KOPT-K1 (cell line): ENCODE measurements at regions not wholly inside any gene's neighbourhood (a gene's known extent, or its start where the extent isn't known, plus 50 kb on each side); places are given as distances from the start of the nearest gene placed in this dataset.

ENCODE experiments used
- H3K27ac ChIP-seq: fragments of 200-600 bp; sonication (generic); 2 replicates; pipeline ENCODE4 v1.5.1; 2016; ENCODE audit warnings: antibody characterized with exemption, mild to moderate bottlenecking, low read depth, low read length; ENCODE audit not compliant: poor library complexity, severe bottlenecking
- H3K36me3 ChIP-seq: fragments of 200-600 bp; sonication (generic); 2 replicates; pipeline ENCODE4 v1.5.1; 2017; ENCODE audit warnings: antibody characterized with exemption, mild to moderate bottlenecking, low read length, moderate library complexity; ENCODE audit not compliant: insufficient read depth
- H3K9me3 ChIP-seq: fragments of 200-600 bp; sonication (generic); 2 replicates; pipeline ENCODE4 v1.5.1; 2017; ENCODE audit warnings: antibody characterized with exemption, low read length, mild to moderate bottlenecking; ENCODE audit not compliant: insufficient read depth, poor library complexity, severe bottlenecking

DNA sequence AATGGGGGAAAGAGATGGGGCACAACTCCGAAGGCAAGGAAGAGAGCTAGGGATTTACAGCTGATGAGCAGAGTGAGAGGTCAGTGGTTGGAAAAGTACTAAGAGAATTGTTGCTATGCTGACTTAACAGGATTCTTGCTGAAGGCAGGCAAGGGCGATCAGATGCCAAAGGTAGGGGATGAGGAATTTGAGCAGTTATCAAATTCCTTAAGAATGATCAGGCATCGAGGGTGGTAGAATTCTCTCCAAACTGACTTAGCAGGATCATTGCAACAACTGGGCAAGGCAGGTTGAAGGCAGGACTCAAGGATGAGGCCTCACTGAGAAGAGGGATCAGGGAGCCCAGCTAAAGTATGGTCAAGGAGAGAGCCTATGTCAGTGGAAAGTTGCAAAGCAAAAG is 171.0 kb downstream of the HSD17B3 start:
- Histone ChIP-seq H3K36me3 (no peaks in the 10 kb centered on the region), H3K27ac (no peak overlapping the region), H3K9me3 (no peaks in the 10 kb centered on the region)

DNA sequence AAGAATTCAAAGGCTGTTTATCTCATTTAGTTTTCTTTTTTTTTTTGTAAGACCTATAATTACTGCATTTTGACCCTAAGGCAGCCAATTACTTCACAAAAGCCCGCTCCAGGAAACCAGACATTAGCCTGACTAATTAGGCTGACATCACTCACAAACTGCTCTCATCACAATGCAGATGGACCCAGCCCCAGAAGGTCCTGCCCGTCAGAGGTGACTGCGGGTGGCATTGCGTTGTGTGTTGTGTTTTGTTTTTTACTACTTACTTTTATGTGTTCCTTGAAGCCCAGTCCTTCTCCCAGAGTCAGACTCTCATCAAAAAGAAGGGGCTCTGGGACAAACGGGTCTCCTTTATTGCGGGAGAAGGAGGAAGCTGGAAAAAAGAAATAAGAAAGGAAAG is 172.2 kb downstream of the HSD17B3 start:
- Histone ChIP-seq H3K36me3 (no peaks in the 10 kb centered on the region), H3K27ac (no peak overlapping the region), H3K9me3 (no peaks in the 10 kb centered on the region)

DNA sequence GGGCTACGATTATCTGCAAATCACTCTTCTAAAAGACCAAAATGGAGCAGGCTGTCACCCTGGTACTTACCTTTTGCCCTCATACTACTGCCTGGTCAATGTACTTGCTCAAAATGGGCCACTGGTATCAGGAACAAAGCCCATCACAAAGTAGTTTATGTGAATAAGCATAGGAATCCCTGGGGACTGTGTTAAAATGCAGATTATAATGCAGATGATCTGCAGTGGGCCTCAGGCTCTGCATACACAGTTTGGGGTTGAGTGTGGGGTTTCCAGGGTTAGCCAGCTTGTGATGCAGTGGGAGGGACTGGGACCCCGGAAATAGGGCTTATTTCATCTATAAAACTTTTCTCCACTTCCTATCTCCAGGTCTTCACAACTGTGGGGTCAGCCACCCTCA is 173.1 kb downstream of the HSD17B3 start:
- Histone ChIP-seq H3K9me3 (no peaks in the 10 kb centered on the region), H3K27ac (no peak overlapping the region), H3K36me3 (no peaks in the 10 kb centered on the region)

DNA sequence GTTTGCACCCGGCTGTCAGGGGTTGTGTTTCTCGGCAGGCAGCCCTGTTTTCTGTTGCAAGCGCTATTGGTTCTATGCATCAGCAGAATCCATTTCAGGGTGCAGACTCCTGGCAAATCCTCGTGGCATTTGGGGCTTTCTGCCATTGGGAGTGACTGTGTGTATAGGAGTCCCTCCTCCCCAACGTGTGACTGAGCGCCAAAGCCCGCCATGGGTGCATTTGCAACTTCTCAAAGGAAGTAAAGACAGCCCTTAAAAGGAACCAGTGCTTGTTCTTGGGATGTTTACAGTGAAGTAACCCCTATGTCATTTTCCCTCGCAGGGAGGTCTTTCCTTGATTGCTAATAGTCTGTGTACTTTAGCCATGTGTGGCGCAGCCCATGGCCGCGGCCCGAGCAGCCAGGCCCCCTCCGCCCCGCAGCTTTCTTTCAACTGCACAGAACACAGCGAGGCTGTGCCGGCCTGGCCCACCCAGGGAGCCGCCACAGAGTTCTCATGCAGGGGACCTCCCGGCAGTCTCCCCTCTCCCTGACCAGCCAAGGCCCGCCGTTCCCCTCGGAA is 175.6 kb downstream of the HSD17B3 start:
- no peaks in the 10 kb centered on the region for H3K9me3 ChIP-seq
- H3K27ac ChIP-seq: no peak overlapping the region
- no peaks in the 10 kb centered on the region for H3K36me3 ChIP-seq

DNA sequence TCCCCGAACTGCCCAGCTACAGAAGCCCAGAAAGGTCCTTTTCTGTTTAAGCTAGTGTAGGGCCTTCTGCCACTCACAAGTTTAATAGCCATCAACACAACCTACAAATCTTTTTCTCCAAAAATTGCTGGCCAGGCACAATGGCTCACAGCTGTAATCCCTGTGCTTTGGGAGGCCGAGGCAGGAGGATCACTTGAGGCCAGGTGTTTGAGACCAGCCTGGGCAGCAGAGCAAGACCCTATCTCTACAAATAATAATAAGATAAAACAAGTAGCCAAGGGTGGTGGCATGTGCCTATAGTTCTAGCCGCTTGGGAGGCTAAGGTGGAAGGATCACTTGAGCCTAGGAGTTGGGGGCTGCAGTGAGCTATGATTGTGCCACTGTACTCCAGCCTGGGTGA is 176.4 kb downstream of the HSD17B3 start:
- no peak overlapping the region for H3K27ac ChIP-seq
- H3K36me3 ChIP-seq: no peaks in the 10 kb centered on the region
- no peaks in the 10 kb centered on the region for H3K9me3 ChIP-seq

DNA sequence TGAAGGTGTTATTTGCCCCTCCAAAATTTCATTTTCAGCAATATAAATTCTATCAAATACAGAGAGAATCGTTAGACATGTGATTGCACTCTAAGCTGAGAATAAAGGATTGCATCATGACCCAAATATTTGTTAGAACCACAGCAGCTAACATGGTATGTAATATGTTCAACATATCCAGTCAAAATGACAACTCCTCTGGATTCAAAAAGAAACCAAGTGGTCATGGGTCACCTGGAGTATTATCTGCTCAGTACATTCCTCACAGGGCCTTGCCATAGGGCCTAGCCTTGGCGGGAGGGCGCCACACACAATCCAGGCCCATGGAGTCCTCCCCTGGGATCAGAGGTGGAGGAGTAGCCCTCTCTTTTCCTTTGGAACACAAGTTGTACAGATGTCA is 179.2 kb downstream of the HSD17B3 start:
- no peaks in the 10 kb centered on the region for H3K36me3 ChIP-seq
- no peak overlapping the region for H3K27ac ChIP-seq
- peaks cover 7% of the 10 kb centered on the region for H3K9me3 ChIP-seq

DNA sequence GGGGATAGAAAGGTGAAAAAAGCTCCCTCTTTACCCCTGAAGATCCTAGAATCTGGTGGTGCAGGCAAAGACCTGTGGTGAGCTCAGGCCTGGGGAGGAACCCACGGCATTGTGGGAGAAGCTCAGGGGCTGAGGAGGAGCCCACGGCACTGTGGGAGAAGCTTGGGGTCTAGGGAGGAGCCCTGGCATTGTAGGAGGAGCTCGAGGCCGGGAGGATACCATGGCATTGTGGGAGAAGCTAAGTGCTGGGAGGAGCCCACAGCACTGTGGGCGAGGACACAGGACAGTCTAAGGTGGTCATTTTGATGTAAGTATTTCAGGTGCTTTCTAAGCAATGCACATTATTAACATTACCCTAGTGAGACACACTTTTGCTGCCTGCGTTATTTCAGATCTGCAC is 179.7 kb downstream of the HSD17B3 start:
- Histone ChIP-seq H3K27ac (no peak overlapping the region), H3K9me3 (peaks cover 7% of the 10 kb centered on the region), H3K36me3 (no peaks in the 10 kb centered on the region)

DNA sequence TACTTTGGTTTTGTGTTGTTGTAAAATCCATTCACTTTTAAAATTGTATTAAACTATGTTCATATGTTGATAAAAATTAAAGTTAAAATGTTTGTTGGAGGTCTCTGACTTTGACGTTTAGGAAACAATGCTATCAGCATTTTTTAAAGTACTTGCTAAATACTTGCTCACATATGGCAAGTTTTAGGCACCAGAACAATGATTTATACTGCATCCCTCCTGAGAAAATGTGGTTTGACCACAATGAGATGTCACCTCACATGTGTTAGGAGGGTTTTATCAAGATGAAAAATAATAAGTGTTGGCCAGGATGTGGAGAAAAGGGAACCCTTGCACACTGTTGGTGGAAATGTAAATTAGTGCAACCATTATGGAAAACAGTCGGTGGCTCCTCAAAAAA is 180.8 kb downstream of the HSD17B3 start:
- Histone ChIP-seq H3K36me3 (no peaks in the 10 kb centered on the region), H3K9me3 (peaks cover 7% of the 10 kb centered on the region), H3K27ac (no peak overlapping the region)

DNA sequence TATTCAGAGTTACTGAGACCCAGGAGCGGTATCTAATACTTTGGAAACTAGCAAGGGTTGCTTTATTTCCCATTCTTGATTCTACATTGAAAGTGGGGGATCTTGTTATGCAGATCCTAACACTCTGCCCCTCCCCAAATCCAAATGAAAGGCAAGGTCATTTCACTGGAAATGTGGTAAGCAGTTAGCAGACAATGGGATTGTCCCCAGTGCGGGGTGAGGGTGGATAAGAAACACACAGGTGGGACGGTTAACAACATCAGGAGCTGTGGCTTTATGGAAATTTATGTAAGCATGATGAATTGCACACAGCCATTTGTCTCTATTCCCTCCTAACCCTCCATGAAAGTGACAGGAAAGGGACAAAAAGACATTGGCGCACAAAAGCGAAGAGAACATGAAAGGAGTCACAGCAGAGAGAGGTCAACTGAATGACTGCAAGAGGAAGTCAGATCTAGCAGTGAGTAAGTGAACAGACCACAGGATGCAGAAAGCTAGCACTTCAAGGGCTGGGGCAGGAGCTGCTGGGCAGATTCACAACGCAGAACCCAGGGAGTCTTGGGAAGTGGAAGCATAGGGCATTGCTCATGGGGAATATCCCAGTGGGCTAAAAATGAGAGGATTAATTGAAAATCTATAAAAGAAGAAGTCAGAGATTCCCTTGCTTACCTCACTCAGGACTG is 184.4 kb downstream of the HSD17B3 start:
- Histone ChIP-seq H3K27ac (no peak overlapping the region), H3K36me3 (no peaks in the 10 kb centered on the region), H3K9me3 (peaks cover 7% of the 10 kb centered on the region)

DNA sequence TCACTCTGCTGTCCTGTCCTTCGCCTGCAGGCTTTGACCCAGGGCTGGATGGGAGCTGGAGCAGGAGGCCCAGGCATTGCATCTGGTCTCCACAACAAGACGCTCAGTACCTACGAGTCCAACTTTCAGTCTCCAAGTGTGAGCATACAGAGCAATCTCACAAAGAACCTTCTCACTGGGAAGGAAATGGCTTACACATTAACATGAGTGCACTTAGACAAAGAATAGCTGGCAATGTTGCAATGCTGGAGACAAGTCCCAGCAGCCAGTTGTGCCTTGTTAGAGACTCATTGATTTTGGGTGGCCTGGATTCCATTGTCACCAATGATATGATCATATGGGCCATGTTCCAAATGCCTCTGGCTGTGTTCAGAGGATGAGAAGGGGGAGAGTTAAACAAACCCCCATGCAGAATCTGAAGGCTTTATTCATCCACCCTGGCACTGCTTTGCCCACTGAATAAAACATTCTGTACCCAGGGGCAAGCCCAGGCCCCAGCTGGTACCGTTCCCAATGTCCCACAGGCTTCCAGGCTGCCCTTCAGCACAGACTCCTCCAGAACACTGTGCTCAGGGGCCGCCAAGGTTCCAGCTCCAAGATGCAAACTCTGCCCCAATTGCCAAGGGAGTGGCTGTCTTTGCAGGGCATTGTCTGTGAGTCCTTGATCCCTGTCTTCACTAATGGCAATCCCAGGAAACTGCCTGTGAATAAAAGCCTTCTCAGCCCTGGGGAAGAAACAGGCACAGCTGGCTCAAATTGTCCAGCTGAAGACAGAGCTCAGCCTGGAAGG is 185.5 kb downstream of the HSD17B3 start:
- H3K9me3 ChIP-seq: peaks cover 7% of the 10 kb centered on the region
- no peaks in the 10 kb centered on the region for H3K36me3 ChIP-seq
- H3K27ac ChIP-seq: no peak overlapping the region

DNA sequence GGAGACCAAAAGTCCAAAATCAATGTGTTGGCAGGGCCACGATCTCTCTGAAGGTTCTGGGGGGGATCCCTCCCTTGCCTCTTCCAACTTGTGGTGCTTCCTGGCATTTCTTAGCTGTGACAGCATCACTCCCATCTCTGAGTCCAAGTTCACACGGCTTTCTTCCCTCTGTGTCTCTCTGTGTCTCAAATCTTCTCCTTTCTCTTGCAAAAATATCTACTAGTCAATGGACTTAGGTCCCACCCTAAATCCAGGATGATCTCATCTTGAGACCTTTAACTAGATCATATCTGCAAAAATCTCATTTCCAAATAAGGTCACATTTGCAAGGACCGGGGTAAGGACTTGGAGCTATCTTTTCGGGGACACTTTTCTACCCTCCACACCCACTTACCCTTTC is 186.1 kb downstream of the HSD17B3 start:
- Histone ChIP-seq H3K36me3 (no peaks in the 10 kb centered on the region), H3K27ac (no peak overlapping the region), H3K9me3 (peaks cover 7% of the 10 kb centered on the region)

DNA sequence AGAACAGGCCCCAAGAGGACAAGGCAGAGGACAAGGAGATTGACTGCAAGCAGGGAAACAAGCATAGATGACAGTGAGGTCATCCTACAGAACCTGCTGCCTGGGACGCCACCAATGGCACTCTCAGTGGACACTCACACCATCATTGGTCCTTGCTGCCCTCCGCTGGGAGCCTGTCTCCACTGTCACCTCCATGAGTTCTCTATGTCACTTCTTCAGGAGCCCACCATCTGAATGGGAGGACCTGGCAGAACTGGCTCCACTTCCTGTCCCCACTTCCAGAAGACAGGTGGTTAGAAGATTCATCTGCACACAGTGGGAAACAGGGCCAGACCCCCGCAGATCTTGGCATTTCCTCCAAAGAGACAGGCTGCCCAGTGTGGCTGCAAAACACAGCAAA is 188.9 kb downstream of the HSD17B3 start:
- Histone ChIP-seq H3K27ac (no peak overlapping the region), H3K36me3 (no peaks in the 10 kb centered on the region), H3K9me3 (no peaks in the 10 kb centered on the region)

DNA sequence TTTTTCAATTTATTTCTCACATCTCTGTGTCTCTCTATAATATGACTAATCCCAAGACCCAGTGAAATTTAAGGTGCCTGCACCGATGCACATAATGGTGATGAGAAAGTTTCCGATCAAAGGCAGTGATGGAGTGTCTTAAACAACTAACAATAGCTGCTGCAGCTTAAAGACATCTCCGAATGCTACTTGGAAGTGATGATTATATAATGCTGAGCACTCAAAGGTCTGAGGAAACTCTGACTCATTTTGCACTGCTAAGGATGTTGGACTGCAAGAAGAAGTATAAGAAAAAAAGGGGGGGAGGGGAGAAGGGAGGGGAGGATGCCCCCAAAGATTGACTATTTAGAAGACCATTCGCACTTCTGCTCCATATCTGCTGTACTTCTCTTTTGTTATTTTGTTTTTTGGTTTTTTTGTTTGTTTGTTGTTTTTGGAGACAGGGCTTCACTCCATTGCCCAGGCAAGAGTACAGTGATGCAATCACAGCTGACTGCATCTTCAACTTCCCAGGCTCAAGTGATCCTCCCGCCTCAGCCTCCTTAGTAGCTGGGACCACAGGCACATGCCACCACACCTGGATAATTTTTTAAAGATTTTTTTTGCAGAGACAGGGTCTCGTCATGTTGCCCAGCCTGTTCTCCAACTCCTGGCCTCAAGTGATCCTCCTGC is 192.2 kb downstream of the HSD17B3 start:
- no peak overlapping the region for H3K27ac ChIP-seq

DNA sequence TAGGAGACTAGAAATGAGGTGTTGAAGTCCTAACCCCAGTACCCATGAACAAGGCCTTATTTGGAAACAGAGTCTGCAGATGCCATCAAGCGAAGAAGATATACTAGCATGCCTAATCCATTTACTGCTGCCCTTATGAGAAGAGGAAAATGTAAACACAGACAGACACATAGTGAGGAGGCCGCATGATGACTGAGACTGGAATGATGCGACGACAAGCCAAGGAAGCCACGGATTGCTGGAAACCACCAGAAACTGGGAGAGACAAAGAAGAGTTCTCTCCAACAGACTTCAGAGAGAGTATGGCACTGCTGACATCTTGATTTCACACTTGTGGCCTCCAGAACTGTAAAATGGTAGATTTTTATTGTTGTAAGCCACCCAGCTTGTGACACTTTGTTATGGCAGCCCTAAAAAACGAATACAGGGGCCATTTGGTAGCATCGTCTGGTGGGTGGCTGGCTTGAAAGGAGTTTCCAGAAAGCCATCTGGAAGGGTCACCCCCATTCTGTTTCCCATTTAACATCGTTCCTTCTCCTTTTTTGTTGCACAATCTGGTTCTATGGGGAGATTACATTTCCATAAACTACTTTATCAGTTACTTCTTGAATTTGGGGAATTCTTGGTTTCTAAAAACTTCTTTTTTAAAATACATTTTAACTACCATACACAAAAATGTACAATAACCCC is 193.1 kb downstream of the HSD17B3 start:
- peaks cover 10% of the 10 kb centered on the region for H3K9me3 ChIP-seq
- no peak overlapping the region for H3K27ac ChIP-seq
- H3K36me3 ChIP-seq: no peaks in the 10 kb centered on the region

More for the DNA sequence above, 192.2 kb downstream of the HSD17B3 start:
- Histone ChIP-seq H3K36me3 (no peaks in the 10 kb centered on the region), H3K9me3 (peaks cover 10% of the 10 kb centered on the region)

DNA sequence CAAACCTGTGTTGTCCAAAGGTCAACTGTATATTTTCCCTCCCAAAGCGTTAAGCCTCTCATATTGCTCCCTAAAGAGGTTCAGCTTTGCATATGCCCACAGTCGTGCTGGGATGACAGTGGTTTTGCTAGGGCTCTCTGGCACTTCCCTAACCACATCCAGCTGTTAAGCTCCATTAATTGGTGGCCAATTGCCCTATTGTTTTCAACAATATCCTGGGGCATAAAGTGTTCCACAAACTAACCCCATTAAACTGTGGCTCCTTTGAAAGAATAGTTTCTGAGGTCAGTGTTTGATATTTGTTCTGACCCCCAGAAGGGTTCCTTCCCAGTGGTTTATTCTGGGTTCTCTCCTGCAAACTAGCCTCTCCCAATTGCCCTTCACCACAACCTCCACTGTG is 194.5 kb downstream of the HSD17B3 start:
- Histone ChIP-seq H3K36me3 (no peaks in the 10 kb centered on the region), H3K27ac (no peak overlapping the region), H3K9me3 (peaks cover 10% of the 10 kb centered on the region)
